ENCODE measurements at regions not wholly inside any gene's neighbourhood (a gene's known extent, or its start where the extent isn't known, plus 50 kb on each side); places are given as distances from the start of the nearest gene placed in this dataset.

GRCh38 chrY:12623204-12623603, 77.8 kb upstream of the USP9Y start:
- no peak for TF ChIP-seq POLR2A (IDR thresholded peaks at IDR 0.05; ENCODE audit: low read depth, low read length)
- no peak for DNase-seq (ENCODE audit: insufficient read length, low spot score)
- no peak for FAIRE-seq

GRCh38 chrY:12642986-12643385, 58.0 kb upstream of the USP9Y start:
- FAIRE-seq (no peak), DNase-seq (ENCODE audit: insufficient read length, low spot score) (no peak)
- TF ChIP-seq POLR2A (IDR thresholded peaks at IDR 0.05; ENCODE audit: low read depth, low read length), result no peak

GRCh38 chrY:12643693-12644348, 57.2 kb upstream of the USP9Y start:
- DNase-seq (ENCODE audit: insufficient read length, low spot score), result no peak
- FAIRE-seq, result no peak
- TF ChIP-seq POLR2A (IDR thresholded peaks at IDR 0.05; ENCODE audit: low read depth, low read length), result no peak

- no peak for TF ChIP-seq POLR2A (IDR thresholded peaks at IDR 0.05; ENCODE audit: low read depth, low read length)
- no peak for FAIRE-seq
- DNase-seq (ENCODE audit: insufficient read length, low spot score), result no peak
Measured at GRCh38 chrY:12651095-12651494, 49.9 kb upstream of the USP9Y start.

All from H54 (cell line).